ENCODE measurements at regions not wholly inside any gene's neighbourhood (a gene's known extent, or its start where the extent isn't known, plus 50 kb on each side); places are given as distances from the start of the nearest gene placed in this dataset.

DNA sequence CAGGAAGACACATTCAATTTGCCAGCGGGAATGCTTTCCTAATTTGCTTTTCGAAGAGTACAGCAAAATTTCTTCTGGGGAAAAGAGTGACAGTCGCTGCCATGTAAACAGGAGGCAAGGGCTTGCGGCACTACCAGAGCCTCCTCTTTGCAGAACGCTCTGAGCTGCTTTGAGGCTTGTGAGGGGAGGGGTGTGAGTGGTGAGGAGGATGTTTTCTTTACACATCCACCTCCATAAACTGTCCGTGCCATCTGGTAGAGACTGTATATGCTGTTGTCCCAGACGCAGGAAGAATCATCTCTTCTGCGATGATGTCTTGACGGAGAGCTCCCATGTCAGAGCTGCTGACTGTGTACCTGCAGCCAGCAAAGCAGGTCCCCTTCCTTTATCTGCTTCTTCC, 138.0 kb downstream of the SOCS6 start:
- TF ChIP-seq POLR2AphosphoS5 (IDR thresholded peaks at IDR 0.05; ENCODE audit: low read depth, low read length) (no peak), REST (IDR thresholded peaks at IDR 0.05; ENCODE audit: insufficient read depth in 1 of 2, low read depth in 2 of 2, low read length in 2 of 2) (no peak), TAF1 (IDR thresholded peaks at IDR 0.05; ENCODE audit: borderline replicate concordance, insufficient read depth, low read length) (no peak), SIN3A (IDR thresholded peaks at IDR 0.05; ENCODE audit: borderline replicate concordance, insufficient read depth, low read length) (no peak)

Measured in PFSK-1 (cell line).